NT2/D1 (cell line): ENCODE measurements at regions not wholly inside any gene's neighbourhood (a gene's known extent, or its start where the extent isn't known, plus 50 kb on each side); places are given as distances from the start of the nearest gene placed in this dataset.

Experiments used
- SUZ12 ChIP-seq: IDR thresholded peaks from 2 replicates; pipeline ENCODE4 v1.6.1; 2011; ENCODE audit not compliant: insufficient read length, insufficient read depth; ENCODE audit errors: extremely low read depth
- YY1 ChIP-seq: IDR thresholded peaks from 2 replicates; pipeline ENCODE4 v1.6.1; 2011; ENCODE audit not compliant: insufficient read length, insufficient read depth
- ZNF274 ChIP-seq: IDR thresholded peaks from 2 replicates; pipeline ENCODE4 v1.6.1; 2011; ENCODE audit warnings: mild to moderate bottlenecking, low read depth, low read length

DNA sequence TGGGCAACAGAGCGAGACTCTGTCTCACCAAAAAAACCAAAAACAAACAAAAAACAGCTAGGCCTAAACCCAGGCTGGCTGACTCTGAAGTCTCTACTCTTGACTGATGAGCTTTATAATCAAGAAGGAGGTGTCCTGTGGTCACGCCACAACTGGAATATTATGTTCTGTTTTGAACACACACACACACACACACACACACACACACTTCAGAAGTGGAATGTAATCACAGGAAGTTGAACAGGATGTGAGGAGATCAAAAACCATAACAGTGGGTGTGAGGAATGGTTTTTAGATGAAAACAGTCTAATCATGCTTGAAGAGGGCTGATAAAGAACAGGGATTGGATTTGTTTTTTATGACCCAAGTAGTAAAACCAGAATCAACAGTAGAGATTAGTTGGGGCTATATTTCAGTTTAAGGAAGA is 51.1 kb upstream of the IL6 start:
- TF ChIP-seq YY1 (no peak), ZNF274 (no peak), SUZ12 (no peak)
